ENCODE measurements at regions not wholly inside any gene's neighbourhood (a gene's known extent, or its start where the extent isn't known, plus 50 kb on each side); places are given as distances from the start of the nearest gene placed in this dataset.

- TF ChIP-seq CTCF (conservative IDR thresholded peaks at IDR 0.05; ENCODE audit: low read length): no peak
- no peak for DNase-seq (ENCODE audit: low read depth)
- H3K4me3 ChIP-seq (ENCODE audit: low read length): no peak overlapping the region
Measured at GRCh38 chr1:193514397-193514796, 328.0 kb upstream of the B3GALT2 start.

GRCh38 chr1:193513032-193513431 lies 326.6 kb upstream of the B3GALT2 start:
- no peak for TF ChIP-seq CTCF (conservative IDR thresholded peaks at IDR 0.05; ENCODE audit: low read length)
- no peak for DNase-seq (ENCODE audit: low read depth)
- no peak overlapping the region for H3K4me3 ChIP-seq (ENCODE audit: low read length)

- no peak for TF ChIP-seq CTCF (conservative IDR thresholded peaks at IDR 0.05; ENCODE audit: low read length)
- no peak overlapping the region for H3K4me3 ChIP-seq (ENCODE audit: low read length)
- DNase-seq (ENCODE audit: low read depth): no peak
Measured at GRCh38 chr1:193504920-193505319, 318.5 kb upstream of the B3GALT2 start.

GRCh38 chr1:193498088-193498655 lies 311.8 kb upstream of the B3GALT2 start:
- no peak for TF ChIP-seq CTCF (conservative IDR thresholded peaks at IDR 0.05; ENCODE audit: low read length)
- DNase-seq (ENCODE audit: low read depth): no peak
- H3K4me3 ChIP-seq (ENCODE audit: low read length): no peak overlapping the region

GRCh38 chr1:193494368-193494767 lies 308.0 kb upstream of the B3GALT2 start:
- TF ChIP-seq CTCF (conservative IDR thresholded peaks at IDR 0.05; ENCODE audit: low read length): no peak
- no peak overlapping the region for H3K4me3 ChIP-seq (ENCODE audit: low read length)
- no peak for DNase-seq (ENCODE audit: low read depth)

- H3K4me3 ChIP-seq (ENCODE audit: low read length): no peak overlapping the region
- no peak for DNase-seq (ENCODE audit: low read depth)
- TF ChIP-seq CTCF (conservative IDR thresholded peaks at IDR 0.05; ENCODE audit: low read length): no peak
Measured at GRCh38 chr1:193489191-193489590, 302.8 kb upstream of the B3GALT2 start.

GRCh38 chr1:193487722-193488121 lies 301.3 kb upstream of the B3GALT2 start:
- TF ChIP-seq CTCF (conservative IDR thresholded peaks at IDR 0.05; ENCODE audit: low read length): no peak
- no peak overlapping the region for H3K4me3 ChIP-seq (ENCODE audit: low read length)
- no peak for DNase-seq (ENCODE audit: low read depth)
